Psoas muscle (tissue), 7 donors: ENCODE measurements at regions not wholly inside any gene's neighbourhood (a gene's known extent, or its start where the extent isn't known, plus 50 kb on each side); places are given as distances from the start of the nearest gene placed in this dataset.

ENCODE experiments used
- ATAC-seq, 4 donors: fragments of 200-7000 bp; cut with Tn5 transposase; one replicate each; pipeline ENCODE4 v1.9.1; 2020; ENCODE audit warnings: moderate library complexity in 3 of 4, mild to moderate bottlenecking in 2 of 4
- DNase-seq, 2 donors: peaks; one replicate each; pipeline ENCODE4 v3.0.0-alpha.2; 2020
- H3K27ac ChIP-seq: fragments of 200-600 bp; one replicate; pipeline ENCODE4 v1.8.0; 2022
- H3K27me3 ChIP-seq, 3 donors: fragments of 200-600 bp in 1 of 3; one replicate each; pipeline versions ENCODE4 v1.6.1 to v1.8.0; 2013 to 2022; ENCODE audit warnings: low read length in 2 of 3, mild to moderate bottlenecking in 2 of 3, moderate library complexity in 1 of 3; ENCODE audit not compliant: insufficient read depth in 3 of 3
- H3K36me3 ChIP-seq, 2 donors: fragments of 200-600 bp in 1 of 2; one replicate each; pipeline versions ENCODE4 v1.6.1 to v1.8.0; 2013 to 2022; ENCODE audit warnings: low read depth in 1 of 2, mild to moderate bottlenecking in 1 of 2, moderate library complexity in 1 of 2; ENCODE audit not compliant: insufficient read depth in 1 of 2
- H3K4me1 ChIP-seq: fragments of 200-600 bp; one replicate; pipeline ENCODE4 v1.8.0; 2022
- H3K4me3 ChIP-seq: fragments of 200-600 bp; one replicate; pipeline ENCODE4 v1.8.0; 2022; ENCODE audit warnings: mild to moderate bottlenecking
- H3K9me3 ChIP-seq: fragments of 200-600 bp; one replicate; pipeline ENCODE4 v1.8.0; 2022
- WGBS, 3 donors: extraction: QIAGEN DNeasy Blood & Tissue Kit; methylation state at CpG; one replicate each; pipeline versions ENCODE4 v1.1.6 to v1.1.7; 2013; 5-methylcytosine and 5-hydroxymethylcytosine counted together
- intact Hi-C, 2 donors: fragments of 100-400 bp; cut with DNase I; formaldehyde crosslinking; loops; one replicate each; pipeline versions ENCODE4 v1.11.0 to v1.14.2; 2022
- TF ChIP-seq, protein P1 (sequence below): fragments of 200-600 bp; IDR thresholded peaks from one replicate; pipeline ENCODE4 v1.8.0; 2022; ENCODE audit warnings: antibody characterized with exemption
- donor health status: healthy with polysubstance abuse.
- donor health status: DM: no; HTN: no; CAD: no; lungs with moderate emphysema.
- donor health status: Bipolar disorder and iron deficiency.
- donor health status: healthy.
- donor health status: DM: yes; HTN: yes; CAD: no.
- donor health status: DM: no; HTN: no; CAD: no.
- donor health status: DM: yes; HTN: yes; CAD: no.

- DNase-seq = peak in 1 of 2 donors; percentile 30
- ATAC-seq = no peak
- Histone ChIP-seq H3K36me3 (no peaks in the 10 kb centered on the region), H3K4me1 (peaks cover 8% of the 10 kb centered on the region), H3K27ac (no peak overlapping the region), H3K4me3 (no peak overlapping the region), H3K27me3 (peaks cover 0 to 17% (median 0%) of the 10 kb centered on the region in 3 donors), H3K9me3 (no peaks in the 10 kb centered on the region)
- 94 to 100% (median 96%) methylated on average over 6 of the region's 6 CpGs for WGBS, 3 donors
- TF ChIP-seq, protein P1, sequence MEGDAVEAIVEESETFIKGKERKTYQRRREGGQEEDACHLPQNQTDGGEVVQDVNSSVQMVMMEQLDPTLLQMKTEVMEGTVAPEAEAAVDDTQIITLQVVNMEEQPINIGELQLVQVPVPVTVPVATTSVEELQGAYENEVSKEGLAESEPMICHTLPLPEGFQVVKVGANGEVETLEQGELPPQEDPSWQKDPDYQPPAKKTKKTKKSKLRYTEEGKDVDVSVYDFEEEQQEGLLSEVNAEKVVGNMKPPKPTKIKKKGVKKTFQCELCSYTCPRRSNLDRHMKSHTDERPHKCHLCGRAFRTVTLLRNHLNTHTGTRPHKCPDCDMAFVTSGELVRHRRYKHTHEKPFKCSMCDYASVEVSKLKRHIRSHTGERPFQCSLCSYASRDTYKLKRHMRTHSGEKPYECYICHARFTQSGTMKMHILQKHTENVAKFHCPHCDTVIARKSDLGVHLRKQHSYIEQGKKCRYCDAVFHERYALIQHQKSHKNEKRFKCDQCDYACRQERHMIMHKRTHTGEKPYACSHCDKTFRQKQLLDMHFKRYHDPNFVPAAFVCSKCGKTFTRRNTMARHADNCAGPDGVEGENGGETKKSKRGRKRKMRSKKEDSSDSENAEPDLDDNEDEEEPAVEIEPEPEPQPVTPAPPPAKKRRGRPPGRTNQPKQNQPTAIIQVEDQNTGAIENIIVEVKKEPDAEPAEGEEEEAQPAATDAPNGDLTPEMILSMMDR = no peak
- intact Hi-C loops = no loop called here
These were observed 159.7 kb upstream of the GLI2 start for GRCh38 chr2:120575966-120576365.

DNA sequence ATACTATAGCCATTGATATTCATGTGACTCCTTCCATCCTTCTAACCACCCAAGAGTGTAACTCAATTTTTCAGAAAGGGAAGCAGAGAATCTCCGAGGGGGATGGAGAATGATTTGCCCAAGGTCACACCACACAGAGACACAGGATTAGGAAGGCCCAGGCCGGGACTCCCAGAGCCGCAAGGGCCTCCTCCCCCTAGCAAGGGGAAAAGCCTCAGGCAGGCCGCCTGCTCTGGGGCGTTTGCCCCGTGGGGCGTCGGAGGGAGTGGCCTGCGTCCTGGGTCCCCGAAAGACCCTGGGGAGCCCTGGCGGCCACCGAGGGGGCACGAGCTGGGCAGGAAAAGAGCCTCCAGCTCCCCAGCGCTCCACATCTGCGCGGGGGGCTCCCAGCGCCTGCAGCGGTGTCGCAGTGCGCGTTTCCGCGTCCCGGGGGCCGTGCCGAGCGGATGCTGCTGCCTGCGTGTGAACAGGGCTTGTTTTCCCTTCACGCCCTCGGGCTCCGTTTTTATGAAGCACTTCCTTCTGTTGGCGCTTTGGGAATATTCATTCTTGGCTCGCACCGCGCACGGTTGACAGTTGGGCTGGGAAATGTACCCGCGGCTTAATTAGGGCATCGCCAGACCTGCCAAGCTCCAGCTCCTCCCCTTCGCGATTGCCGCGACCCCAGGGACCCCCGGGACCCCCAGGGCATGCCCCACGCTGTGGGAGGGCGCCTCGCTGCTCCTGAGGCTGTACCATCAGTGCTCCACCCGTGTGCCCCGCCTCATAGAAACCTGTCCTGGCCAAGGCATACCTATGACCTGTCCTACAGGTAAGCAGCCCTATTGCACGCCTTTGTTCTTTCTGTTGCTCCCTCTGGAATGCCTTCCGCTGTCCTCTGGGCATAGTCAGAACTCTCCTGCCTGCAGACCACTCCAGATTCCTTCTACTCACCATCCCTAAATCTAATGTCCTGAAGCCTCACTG lies 158.9 kb upstream of the GLI2 start:
- TF ChIP-seq, protein P1 = no peak
- Histone ChIP-seq H3K36me3 (no peaks in the 10 kb centered on the region), H3K9me3 (no peaks in the 10 kb centered on the region), H3K27me3 (peaks cover 0 to 17% (median 0%) of the 10 kb centered on the region in 3 donors), H3K4me1 (peaks cover 8% of the 10 kb centered on the region), H3K27ac (peak overlapping the region; percentile 46), H3K4me3 (peak overlapping the region; percentile 56)
- DNase-seq (peak; percentile 49 to 76), ATAC-seq (peak; percentile 15 to 68 (median 39))
- WGBS, 3 donors = 13 to 17% (median 15%) methylated on average over 49 to 51 of the region's 51 CpGs
- intact Hi-C loops = no loop called here

- intact Hi-C loops = no loop called here
- no peaks in the 10 kb centered on the region for H3K36me3 ChIP-seq
- no peak overlapping the region for H3K4me3 ChIP-seq
- TF ChIP-seq, protein P1 = no peak
- 86 to 89% (median 89%) methylated on average over 11 to 12 of the region's 12 CpGs for whole genome bisulfite sequencing, 3 donors
- H3K27me3 ChIP-seq = peaks cover 0 to 17% (median 0%) of the 10 kb centered on the region in 3 donors
- no peak overlapping the region for H3K27ac ChIP-seq
- H3K4me1 ChIP-seq = peaks cover 8% of the 10 kb centered on the region
- DNase-seq (peak; percentile 3 to 28), ATAC-seq (no peak)
- H3K9me3 ChIP-seq = no peaks in the 10 kb centered on the region
These were observed 157.9 kb upstream of the GLI2 start for GRCh38 chr2:120577721-120578295.

DNA sequence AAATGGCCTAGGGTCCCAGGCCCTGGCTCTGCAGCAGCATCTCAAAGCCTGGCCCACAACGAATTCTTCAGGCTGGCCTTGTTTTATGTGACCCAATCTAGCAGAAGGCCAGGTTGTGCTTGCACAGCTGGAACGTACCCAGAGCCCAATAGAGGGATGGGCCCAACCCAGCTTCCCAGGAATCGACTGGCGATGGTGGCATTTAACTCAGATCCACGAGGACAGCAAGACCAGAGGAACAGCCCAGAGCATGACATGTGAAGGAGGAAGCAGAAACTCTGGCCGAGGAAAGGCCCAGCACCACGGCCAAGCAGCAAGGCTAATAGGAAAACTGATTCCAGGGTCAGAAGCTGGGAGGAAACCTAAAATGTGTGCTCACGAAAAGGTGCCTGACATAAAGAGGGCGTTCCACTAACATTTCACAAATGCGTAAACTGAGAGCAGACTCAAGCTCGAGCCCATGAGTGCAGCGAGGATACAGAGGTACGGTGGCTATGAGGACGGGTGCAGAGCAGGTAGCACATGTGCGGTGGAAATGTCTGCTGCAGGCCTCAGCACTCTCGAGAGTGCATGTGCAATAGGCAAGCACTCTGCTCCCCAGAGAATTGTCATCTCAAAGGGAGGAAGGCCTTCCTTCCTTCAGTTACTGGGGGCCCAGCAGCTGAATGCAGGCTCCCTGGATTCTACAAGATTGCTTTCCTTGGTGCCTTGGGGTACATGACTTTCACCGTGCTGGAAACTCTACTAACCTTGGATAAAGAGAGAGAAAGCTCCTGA lies 156.9 kb upstream of the GLI2 start:
- Histone ChIP-seq H3K9me3 (no peaks in the 10 kb centered on the region), H3K27me3 (peaks cover 0 to 17% (median 0%) of the 10 kb centered on the region in 3 donors), H3K4me1 (peaks cover 8% of the 10 kb centered on the region), H3K27ac (no peak overlapping the region), H3K4me3 (no peak overlapping the region), H3K36me3 (no peaks in the 10 kb centered on the region)
- peak; percentile 7 to 41 for DNase-seq
- TF ChIP-seq, protein P1 = no peak
- 82 to 92% (median 88%) methylated on average over 17 of the region's 17 CpGs for WGBS, 3 donors
- ATAC-seq = no peak
- intact Hi-C loops = no loop called here
